ENCODE measurements at regions not wholly inside any gene's neighbourhood (a gene's known extent, or its start where the extent isn't known, plus 50 kb on each side); places are given as distances from the start of the nearest gene placed in this dataset.

DNA sequence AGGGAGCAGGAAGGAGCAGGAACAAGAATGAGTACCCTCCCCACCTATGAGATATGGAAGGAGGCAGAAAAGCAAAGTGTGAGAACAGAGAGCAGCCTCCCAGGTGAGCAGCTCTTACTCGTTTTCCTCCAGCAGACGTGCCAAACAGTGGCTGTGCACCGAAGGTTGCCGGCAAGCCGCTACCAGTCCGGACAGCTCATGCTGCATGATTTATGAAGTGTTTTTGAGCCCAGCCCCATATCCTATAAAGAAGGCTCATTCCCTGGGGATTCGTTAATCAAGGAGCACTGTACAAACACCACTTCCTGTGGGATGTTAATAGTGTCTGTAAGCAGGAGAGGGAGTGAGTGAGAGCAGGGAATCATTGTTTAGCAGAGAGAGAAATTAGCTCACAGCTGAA is 118.3 kb upstream of the FOXB1 start:
- ATAC-seq (ENCODE audit: low read depth in 2 of 2) = no peak
- H3K9me3 Mint-ChIP-seq = peaks cover 0 to 13% (median 9%) of the 10 kb centered on the region in 7 donors
- no peak for DNase-seq
- no peak overlapping the region for H3K27ac Mint-ChIP-seq
- no peaks in the 10 kb centered on the region for H3K36me3 Mint-ChIP-seq
- peaks cover 15 to 28% (median 19%) of the 10 kb centered on the region in 3 donors for H3K27me3 Mint-ChIP-seq
- H3K4me1 Mint-ChIP-seq = no peaks in the 10 kb centered on the region
- H3K4me3 Mint-ChIP-seq = peak overlapping the region in 1 of 8 donors; percentile 59

DNA sequence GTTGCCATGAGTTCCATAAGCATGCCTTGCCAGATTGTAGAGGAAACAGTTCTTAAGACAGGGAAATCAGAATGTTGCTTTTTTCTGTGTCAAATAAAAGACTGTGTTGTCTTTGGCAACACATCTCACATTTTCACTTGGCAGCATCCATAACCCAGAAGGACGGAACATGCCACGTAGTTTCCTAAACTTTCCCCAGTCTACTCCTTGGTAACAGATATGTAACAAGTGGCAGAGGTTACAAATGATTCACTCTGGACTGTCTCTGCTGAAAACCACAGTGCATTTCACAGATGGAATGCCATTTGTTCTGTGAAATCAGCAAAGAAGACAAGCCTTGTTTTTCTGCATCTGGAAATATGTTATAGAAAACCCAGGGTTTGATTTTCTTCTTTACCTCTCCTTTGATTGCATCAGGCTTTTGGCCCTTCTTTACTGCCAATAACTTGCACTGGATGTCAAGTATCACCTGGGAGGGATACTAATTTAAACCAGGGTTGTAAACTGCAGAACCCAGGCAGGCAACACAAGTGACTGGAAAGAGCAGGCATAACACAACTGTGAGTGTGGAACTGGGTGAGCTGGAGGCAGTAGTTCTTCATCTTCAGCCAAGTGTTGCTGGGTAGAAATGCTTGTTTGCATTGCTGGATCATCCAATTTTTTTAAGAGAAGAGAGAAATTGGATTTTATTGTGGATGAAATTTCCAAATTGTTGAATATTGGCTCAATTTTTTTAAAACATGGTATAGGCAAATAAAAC is 124.4 kb upstream of the FOXB1 start:
- no peak overlapping the region for H3K4me3 Mint-ChIP-seq
- H3K4me1 Mint-ChIP-seq = no peaks in the 10 kb centered on the region
- no peak for DNase-seq
- ATAC-seq (ENCODE audit: low read depth in 2 of 2) = no peak
- H3K9me3 Mint-ChIP-seq = peaks cover 0 to 2% (median 0%) of the 10 kb centered on the region in 7 donors
- H3K27me3 Mint-ChIP-seq = peaks cover 24 to 43% (median 33%) of the 10 kb centered on the region in 3 donors
- no peak overlapping the region for H3K27ac Mint-ChIP-seq
- H3K36me3 Mint-ChIP-seq = no peaks in the 10 kb centered on the region

GRCh38 chr15:59876140-59876539 is 128.0 kb upstream of the FOXB1 start:
- no peak overlapping the region for H3K4me3 Mint-ChIP-seq
- no peak overlapping the region for H3K27ac Mint-ChIP-seq
- no peaks in the 10 kb centered on the region for H3K4me1 Mint-ChIP-seq
- DNase-seq (no peak), ATAC-seq (ENCODE audit: low read depth in 2 of 2) (no peak)
- no peaks in the 10 kb centered on the region for H3K9me3 Mint-ChIP-seq
- no peaks in the 10 kb centered on the region for H3K36me3 Mint-ChIP-seq
- H3K27me3 Mint-ChIP-seq = peaks cover 27 to 52% (median 32%) of the 10 kb centered on the region in 3 donors

GRCh38 chr15:59873644-59874272 is 130.4 kb upstream of the FOXB1 start:
- H3K9me3 Mint-ChIP-seq = no peaks in the 10 kb centered on the region
- peaks cover 11 to 34% (median 26%) of the 10 kb centered on the region in 3 donors for H3K27me3 Mint-ChIP-seq
- H3K36me3 Mint-ChIP-seq = no peaks in the 10 kb centered on the region
- no peak overlapping the region for H3K27ac Mint-ChIP-seq
- H3K4me3 Mint-ChIP-seq = no peak overlapping the region
- no peaks in the 10 kb centered on the region for H3K4me1 Mint-ChIP-seq
- ATAC-seq (ENCODE audit: low read depth in 2 of 2) (no peak), DNase-seq (no peak)

DNA sequence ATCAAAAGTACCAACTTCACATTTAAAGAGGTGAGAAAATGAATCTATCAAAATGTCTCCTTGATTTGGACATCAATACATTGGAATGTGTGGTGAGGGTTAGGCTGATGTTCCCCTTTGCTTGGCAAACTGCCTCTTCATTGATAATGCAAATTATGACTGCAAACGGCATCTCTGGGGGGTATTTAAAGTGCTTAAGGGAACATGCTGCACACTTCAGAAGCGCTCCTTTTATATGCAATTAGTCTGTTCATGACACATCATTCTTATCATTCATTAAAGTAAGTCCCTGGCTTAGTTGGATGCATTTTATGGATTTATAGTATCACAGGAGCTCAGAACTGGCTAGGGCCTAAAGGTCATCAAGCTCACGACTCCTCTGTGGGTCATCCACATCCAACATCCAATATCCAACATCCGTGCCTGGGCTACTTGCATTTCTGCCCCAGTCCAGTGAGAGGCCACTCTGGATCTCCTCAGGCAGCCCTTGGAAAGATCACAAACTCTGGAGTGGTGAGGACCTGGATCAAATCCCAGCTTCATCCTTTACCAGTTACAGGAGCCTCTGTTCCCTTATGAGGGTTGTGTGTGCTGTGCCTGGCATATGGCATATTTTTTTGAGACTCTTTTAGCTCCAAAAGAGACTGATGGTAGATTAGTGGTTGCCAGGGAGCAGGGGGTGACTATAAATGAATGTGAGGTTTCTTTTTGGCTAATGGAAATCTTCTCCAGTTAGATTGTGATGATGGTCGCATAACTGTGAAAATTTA is 136.8 kb upstream of the FOXB1 start:
- ATAC-seq (ENCODE audit: low read depth in 2 of 2) (no peak), DNase-seq (no peak)
- no peak overlapping the region for H3K27ac Mint-ChIP-seq
- no peak overlapping the region for H3K4me3 Mint-ChIP-seq
- H3K4me1 Mint-ChIP-seq = no peaks in the 10 kb centered on the region
- no peaks in the 10 kb centered on the region for H3K36me3 Mint-ChIP-seq
- H3K9me3 Mint-ChIP-seq = no peaks in the 10 kb centered on the region
- peaks cover 5 to 11% (median 10%) of the 10 kb centered on the region in 3 donors for H3K27me3 Mint-ChIP-seq

DNA sequence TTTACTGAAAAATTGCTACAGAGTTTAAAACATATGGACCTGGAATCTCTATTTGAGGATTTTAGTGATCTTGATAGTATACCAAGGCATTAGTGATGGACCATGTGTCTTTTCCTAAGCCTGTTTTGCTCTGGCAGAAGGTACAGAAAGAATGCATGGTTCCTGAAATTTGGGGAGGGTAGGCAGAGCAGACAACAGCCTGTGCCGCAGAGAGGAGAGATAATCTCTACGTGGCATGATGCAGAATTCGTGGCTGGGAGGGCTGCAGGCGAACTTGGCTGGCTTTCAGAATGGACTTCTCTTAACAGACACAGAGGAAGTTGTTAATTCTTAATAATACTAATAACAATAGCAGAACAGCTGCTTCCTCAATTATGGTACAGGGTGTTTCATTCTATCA is 137.5 kb upstream of the FOXB1 start:
- ATAC-seq (ENCODE audit: low read depth in 2 of 2) (no peak), DNase-seq (no peak)
- H3K9me3 Mint-ChIP-seq = no peaks in the 10 kb centered on the region
- H3K4me1 Mint-ChIP-seq = no peaks in the 10 kb centered on the region
- no peak overlapping the region for H3K4me3 Mint-ChIP-seq
- H3K36me3 Mint-ChIP-seq = no peaks in the 10 kb centered on the region
- no peak overlapping the region for H3K27ac Mint-ChIP-seq
- peaks cover 8 to 11% (median 10%) of the 10 kb centered on the region in 3 donors for H3K27me3 Mint-ChIP-seq

DNA sequence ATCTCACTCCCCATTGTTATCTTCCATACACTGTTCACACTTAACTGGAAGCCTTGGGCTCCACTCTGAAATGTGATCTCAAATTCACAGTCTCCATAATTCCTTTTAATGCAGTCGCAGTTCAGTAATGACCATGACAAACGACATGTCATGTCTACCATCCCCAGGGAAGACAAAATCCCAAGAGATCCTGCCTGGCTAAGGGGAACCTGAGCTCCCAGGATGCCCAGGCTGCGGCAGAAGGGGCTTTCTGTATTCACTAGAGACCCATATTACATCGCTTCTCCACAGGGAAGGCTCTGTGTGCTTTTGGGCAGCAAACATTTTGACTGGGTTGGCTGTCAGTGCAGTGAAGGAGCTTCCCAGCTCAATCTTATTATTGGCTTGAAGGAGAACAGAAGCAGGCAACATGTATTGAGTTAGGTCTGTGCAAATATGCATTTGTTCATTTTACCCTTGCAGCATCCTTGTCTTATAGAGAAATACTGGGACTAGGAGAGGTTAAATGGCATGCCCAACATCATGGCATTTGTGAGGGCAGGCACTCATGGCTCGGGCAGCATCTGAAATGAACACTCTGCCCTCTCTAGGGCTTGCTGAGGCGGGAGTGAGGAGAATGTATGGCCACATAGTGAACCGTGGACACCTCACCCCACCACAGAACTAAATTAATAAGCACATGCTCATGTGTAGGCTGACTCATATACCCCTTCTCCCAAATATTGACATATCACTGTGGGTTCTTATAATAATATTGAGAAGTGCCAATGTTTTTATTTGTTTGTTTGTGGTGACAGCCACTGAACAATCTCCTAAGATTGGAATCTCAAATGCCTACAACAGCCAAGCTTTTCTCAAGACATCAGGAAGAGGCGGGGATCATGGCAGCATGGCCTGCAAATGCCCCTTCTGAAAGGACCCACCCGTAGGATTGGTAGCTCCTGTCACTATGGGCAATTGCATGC is 141.6 kb upstream of the FOXB1 start:
- Mint-ChIP-seq H3K27me3 (peaks cover 13 to 22% (median 18%) of the 10 kb centered on the region in 3 donors), H3K36me3 (no peaks in the 10 kb centered on the region), H3K4me1 (no peaks in the 10 kb centered on the region), H3K27ac (no peak overlapping the region), H3K4me3 (no peak overlapping the region), H3K9me3 (no peaks in the 10 kb centered on the region)
- DNase-seq (no peak), ATAC-seq (ENCODE audit: low read depth in 2 of 2) (no peak)

GRCh38 chr15:59847968-59848367 is 156.1 kb upstream of the FOXB1 start:
- Mint-ChIP-seq H3K27ac (no peak overlapping the region), H3K36me3 (no peaks in the 10 kb centered on the region), H3K4me3 (no peak overlapping the region), H3K9me3 (no peaks in the 10 kb centered on the region), H3K4me1 (no peaks in the 10 kb centered on the region), H3K27me3 (peaks cover 13 to 24% (median 20%) of the 10 kb centered on the region in 3 donors)
- DNase-seq = no peak
- no peak for ATAC-seq (ENCODE audit: low read depth in 2 of 2)

- Mint-ChIP-seq H3K36me3 (no peaks in the 10 kb centered on the region), H3K4me1 (no peaks in the 10 kb centered on the region), H3K9me3 (peaks cover 0 to 4% (median 0%) of the 10 kb centered on the region in 7 donors), H3K27ac (no peak overlapping the region), H3K4me3 (no peak overlapping the region), H3K27me3 (peaks cover 13 to 37% (median 18%) of the 10 kb centered on the region in 3 donors)
- ATAC-seq (ENCODE audit: low read depth in 2 of 2) (no peak), DNase-seq (no peak)
These were observed 156.9 kb upstream of the BNIP2 start for GRCh38 chr15:59845942-59846499.

- Mint-ChIP-seq H3K27me3 (peaks cover 9 to 34% (median 25%) of the 10 kb centered on the region in 3 donors), H3K27ac (no peak overlapping the region), H3K4me1 (no peaks in the 10 kb centered on the region), H3K4me3 (no peak overlapping the region), H3K9me3 (peaks cover 0 to 4% (median 0%) of the 10 kb centered on the region in 7 donors), H3K36me3 (no peaks in the 10 kb centered on the region)
- ATAC-seq (ENCODE audit: low read depth in 2 of 2) = no peak
- no peak for DNase-seq
These were observed 154.5 kb upstream of the BNIP2 start for GRCh38 chr15:59843609-59844008.

DNA sequence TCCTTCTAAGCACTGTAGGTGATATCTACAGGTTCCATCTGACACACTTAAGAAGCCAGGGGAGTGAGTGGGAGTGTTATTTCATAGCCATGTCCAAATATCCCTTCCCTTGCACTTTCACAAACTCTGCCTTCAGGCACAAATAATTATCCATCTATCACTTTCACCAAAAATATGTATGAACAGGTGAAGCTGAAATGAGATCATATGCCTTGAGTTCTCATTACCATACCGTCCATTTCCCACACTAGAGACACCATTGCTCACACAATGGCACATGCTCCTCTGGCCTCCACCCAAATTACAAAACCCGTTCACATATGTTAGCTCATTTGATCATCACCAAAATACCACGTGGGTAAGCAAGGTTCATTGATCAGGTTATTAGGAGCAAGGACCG is 151.9 kb upstream of the BNIP2 start:
- Mint-ChIP-seq H3K4me3 (no peak overlapping the region), H3K27me3 (peaks cover 5 to 48% (median 19%) of the 10 kb centered on the region in 3 donors), H3K9me3 (peaks cover 0 to 4% (median 0%) of the 10 kb centered on the region in 7 donors), H3K4me1 (no peaks in the 10 kb centered on the region), H3K36me3 (no peaks in the 10 kb centered on the region), H3K27ac (no peak overlapping the region)
- DNase-seq (no peak), ATAC-seq (ENCODE audit: low read depth in 2 of 2) (no peak)

- ATAC-seq (ENCODE audit: low read depth in 2 of 2) (no peak), DNase-seq (no peak)
- Mint-ChIP-seq H3K27me3 (peaks cover 5 to 45% (median 17%) of the 10 kb centered on the region in 3 donors), H3K4me3 (no peak overlapping the region), H3K9me3 (peaks cover 0 to 4% (median 0%) of the 10 kb centered on the region in 7 donors), H3K27ac (no peak overlapping the region), H3K4me1 (no peaks in the 10 kb centered on the region), H3K36me3 (no peaks in the 10 kb centered on the region)
These were observed 150.8 kb upstream of the BNIP2 start for GRCh38 chr15:59839906-59840305.

Data from naive B cell (primary cell).